Neural cell (in vitro differentiated cells): ENCODE measurements at regions not wholly inside any gene's neighbourhood (a gene's known extent, or its start where the extent isn't known, plus 50 kb on each side); places are given as distances from the start of the nearest gene placed in this dataset.

Source experiments
- H2AFZ ChIP-seq: fragments of 200-600, 300-800 bp; sonication (generic), shearing (Covaris generic); 2 replicates; pipeline ENCODE4 v1.6.0; 2014; ENCODE audit warnings: low read depth, mild to moderate bottlenecking, antibody characterized with exemption, low read length, moderate library complexity
- H3F3A ChIP-seq: fragments of 200-600 bp; shearing (Covaris generic); 2 replicates; pipeline ENCODE4 v1.6.1; 2016; ENCODE audit warnings: mild to moderate bottlenecking, moderate library complexity, mixed read lengths, antibody characterized with exemption, low read length; ENCODE audit not compliant: insufficient read depth, poor library complexity, severe bottlenecking
- H3K27ac ChIP-seq: fragments of 200-600, 300-800 bp; sonication (generic), shearing (Covaris generic); 2 replicates; pipeline ENCODE4 v1.5.1; 2014; ENCODE audit warnings: mild to moderate bottlenecking, low read length, moderate library complexity
- H3K27me3 ChIP-seq: fragments of 300-800, 200-600 bp; sonication (generic), shearing (Covaris generic); 2 replicates; pipeline ENCODE4 v1.6.0; 2014; ENCODE audit warnings: mild to moderate bottlenecking, low read depth, low read length, moderate library complexity; ENCODE audit not compliant: insufficient read depth
- H3K36me3 ChIP-seq: fragments of 300-800, 200-600 bp; sonication (generic), shearing (Covaris generic); 2 replicates; pipeline ENCODE4 v1.5.1; 2014; ENCODE audit warnings: mild to moderate bottlenecking, antibody characterized with exemption, low read length, moderate library complexity; ENCODE audit not compliant: insufficient read depth
- H3K4me2 ChIP-seq: fragments of 300-800, 200-600 bp; sonication (generic), shearing (Covaris generic); 2 replicates; pipeline ENCODE4 v1.6.0; 2014; ENCODE audit warnings: mild to moderate bottlenecking, low read length
- H3K4me3 ChIP-seq: fragments of 300-800, 200-600 bp; sonication (generic), shearing (Covaris generic); 2 replicates; pipeline ENCODE4 v1.5.1; 2014; ENCODE audit warnings: mild to moderate bottlenecking, low read length, moderate library complexity
- H3K79me2 ChIP-seq: fragments of 200-600 bp; shearing (Covaris generic); replicated peaks from 2 replicates; pipeline ENCODE4 v1.6.0; 2014; ENCODE audit warnings: mild to moderate bottlenecking, low read length, moderate library complexity; ENCODE audit not compliant: insufficient read depth
- H3K9ac ChIP-seq: fragments of 300-800, 200-600 bp; sonication (generic), shearing (Covaris generic); 2 replicates; pipeline ENCODE4 v1.6.1; 2016; ENCODE audit warnings: mild to moderate bottlenecking, low read length, mixed read lengths
- H3K9me2 ChIP-seq: fragments of 200-600 bp; shearing (Covaris generic); 2 replicates; pipeline ENCODE4 v1.6.1; 2016; ENCODE audit warnings: mild to moderate bottlenecking, low read length, mixed read lengths; ENCODE audit not compliant: insufficient read depth
- H3K9me3 ChIP-seq: fragments of 200-600, 300-800 bp; sonication (generic), shearing (Covaris generic); 2 replicates; pipeline ENCODE4 v1.6.1; 2016; ENCODE audit warnings: mild to moderate bottlenecking, mixed run types, low read length, moderate library complexity, mixed read lengths
- H4K20me1 ChIP-seq: fragments of 200-600 bp; shearing (Covaris generic); 2 replicates; pipeline ENCODE4 v1.6.1; 2016; ENCODE audit warnings: mild to moderate bottlenecking, mixed run types; ENCODE audit not compliant: insufficient read depth
- EP300 ChIP-seq: fragments of 450-650 bp; conservative IDR thresholded peaks from 2 replicates; pipeline ENCODE4 v1.6.1; 2014; ENCODE audit warnings: antibody characterized with exemption, mild to moderate bottlenecking, moderate library complexity; ENCODE audit not compliant: poor library complexity, severe bottlenecking
- EZH2 ChIP-seq: fragments of 200-600, 300-800 bp; shearing (Covaris generic), sonication (generic); IDR thresholded peaks from 2 replicates; pipeline ENCODE4 v1.6.1; 2014; ENCODE audit warnings: antibody characterized with exemption, low read length, borderline replicate concordance, mild to moderate bottlenecking; ENCODE audit not compliant: insufficient read depth, poor library complexity, severe bottlenecking
- MXI1 ChIP-seq: fragments of 450-650 bp; conservative IDR thresholded peaks from 2 replicates; pipeline ENCODE4 v1.6.1; 2014; ENCODE audit warnings: antibody characterized with exemption, mild to moderate bottlenecking; ENCODE audit not compliant: poor library complexity, severe bottlenecking
- POLR2AphosphoS5 ChIP-seq: IDR thresholded peaks from 2 replicates; pipeline ENCODE4 v1.6.1; 2012
- RAD21 ChIP-seq: fragments of 450-650 bp; conservative IDR thresholded peaks from 2 replicates; pipeline ENCODE4 v1.6.1; 2014; ENCODE audit warnings: antibody characterized with exemption, mild to moderate bottlenecking, moderate library complexity
- SMC3 ChIP-seq: fragments of 450-650 bp; conservative IDR thresholded peaks from 2 replicates; pipeline ENCODE4 v1.6.1; 2014; ENCODE audit warnings: antibody characterized with exemption, mild to moderate bottlenecking, moderate library complexity; ENCODE audit not compliant: poor library complexity
- TAF1 ChIP-seq: IDR thresholded peaks from 2 replicates; pipeline ENCODE4 v1.6.1; 2012; ENCODE audit warnings: low read depth
- TF ChIP-seq, protein P1 (sequence below): IDR thresholded peaks from 2 replicates; pipeline ENCODE4 v1.6.1; 2012; ENCODE audit warnings: borderline replicate concordance
- TF ChIP-seq, protein P2 (sequence below): fragments of 450-650 bp; IDR thresholded peaks from 2 replicates; pipeline ENCODE4 v1.5.1; 2014; ENCODE audit warnings: antibody characterized with exemption, mild to moderate bottlenecking, moderate library complexity; ENCODE audit not compliant: poor library complexity, severe bottlenecking

- Histone ChIP-seq H4K20me1 (no peaks in the 10 kb centered on the region), H3K9me3 (peaks cover 4% of the 10 kb centered on the region), H3K9me2 (no peaks in the 10 kb centered on the region), H3K4me3 (no peak overlapping the region), H3K4me2 (no peak overlapping the region), H3K9ac (no peak overlapping the region), H2AFZ (no peak overlapping the region), H3F3A (no peaks in the 10 kb centered on the region), H3K27me3 (no peaks in the 10 kb centered on the region), H3K79me2 (no peaks in the 10 kb centered on the region), H3K36me3 (no peaks in the 10 kb centered on the region), H3K27ac (no peak overlapping the region)
- TF ChIP-seq EP300 (no peak), TAF1 (no peak), SMC3 (no peak), RAD21 (no peak), MXI1 (no peak), POLR2AphosphoS5 (no peak), EZH2 (no peak)
- TF ChIP-seq, protein P1, sequence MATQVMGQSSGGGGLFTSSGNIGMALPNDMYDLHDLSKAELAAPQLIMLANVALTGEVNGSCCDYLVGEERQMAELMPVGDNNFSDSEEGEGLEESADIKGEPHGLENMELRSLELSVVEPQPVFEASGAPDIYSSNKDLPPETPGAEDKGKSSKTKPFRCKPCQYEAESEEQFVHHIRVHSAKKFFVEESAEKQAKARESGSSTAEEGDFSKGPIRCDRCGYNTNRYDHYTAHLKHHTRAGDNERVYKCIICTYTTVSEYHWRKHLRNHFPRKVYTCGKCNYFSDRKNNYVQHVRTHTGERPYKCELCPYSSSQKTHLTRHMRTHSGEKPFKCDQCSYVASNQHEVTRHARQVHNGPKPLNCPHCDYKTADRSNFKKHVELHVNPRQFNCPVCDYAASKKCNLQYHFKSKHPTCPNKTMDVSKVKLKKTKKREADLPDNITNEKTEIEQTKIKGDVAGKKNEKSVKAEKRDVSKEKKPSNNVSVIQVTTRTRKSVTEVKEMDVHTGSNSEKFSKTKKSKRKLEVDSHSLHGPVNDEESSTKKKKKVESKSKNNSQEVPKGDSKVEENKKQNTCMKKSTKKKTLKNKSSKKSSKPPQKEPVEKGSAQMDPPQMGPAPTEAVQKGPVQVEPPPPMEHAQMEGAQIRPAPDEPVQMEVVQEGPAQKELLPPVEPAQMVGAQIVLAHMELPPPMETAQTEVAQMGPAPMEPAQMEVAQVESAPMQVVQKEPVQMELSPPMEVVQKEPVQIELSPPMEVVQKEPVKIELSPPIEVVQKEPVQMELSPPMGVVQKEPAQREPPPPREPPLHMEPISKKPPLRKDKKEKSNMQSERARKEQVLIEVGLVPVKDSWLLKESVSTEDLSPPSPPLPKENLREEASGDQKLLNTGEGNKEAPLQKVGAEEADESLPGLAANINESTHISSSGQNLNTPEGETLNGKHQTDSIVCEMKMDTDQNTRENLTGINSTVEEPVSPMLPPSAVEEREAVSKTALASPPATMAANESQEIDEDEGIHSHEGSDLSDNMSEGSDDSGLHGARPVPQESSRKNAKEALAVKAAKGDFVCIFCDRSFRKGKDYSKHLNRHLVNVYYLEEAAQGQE = no peak
- TF ChIP-seq, protein P2, sequence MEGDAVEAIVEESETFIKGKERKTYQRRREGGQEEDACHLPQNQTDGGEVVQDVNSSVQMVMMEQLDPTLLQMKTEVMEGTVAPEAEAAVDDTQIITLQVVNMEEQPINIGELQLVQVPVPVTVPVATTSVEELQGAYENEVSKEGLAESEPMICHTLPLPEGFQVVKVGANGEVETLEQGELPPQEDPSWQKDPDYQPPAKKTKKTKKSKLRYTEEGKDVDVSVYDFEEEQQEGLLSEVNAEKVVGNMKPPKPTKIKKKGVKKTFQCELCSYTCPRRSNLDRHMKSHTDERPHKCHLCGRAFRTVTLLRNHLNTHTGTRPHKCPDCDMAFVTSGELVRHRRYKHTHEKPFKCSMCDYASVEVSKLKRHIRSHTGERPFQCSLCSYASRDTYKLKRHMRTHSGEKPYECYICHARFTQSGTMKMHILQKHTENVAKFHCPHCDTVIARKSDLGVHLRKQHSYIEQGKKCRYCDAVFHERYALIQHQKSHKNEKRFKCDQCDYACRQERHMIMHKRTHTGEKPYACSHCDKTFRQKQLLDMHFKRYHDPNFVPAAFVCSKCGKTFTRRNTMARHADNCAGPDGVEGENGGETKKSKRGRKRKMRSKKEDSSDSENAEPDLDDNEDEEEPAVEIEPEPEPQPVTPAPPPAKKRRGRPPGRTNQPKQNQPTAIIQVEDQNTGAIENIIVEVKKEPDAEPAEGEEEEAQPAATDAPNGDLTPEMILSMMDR = no peak
Observed at GRCh38 chr20:48017509-48017908, 232.2 kb upstream of the SULF2 start.

- Histone ChIP-seq H3K9me2 (no peaks in the 10 kb centered on the region), H4K20me1 (no peaks in the 10 kb centered on the region), H3K4me2 (no peak overlapping the region), H3K9ac (no peak overlapping the region), H3K4me3 (no peak overlapping the region), H3K36me3 (no peaks in the 10 kb centered on the region), H3F3A (no peaks in the 10 kb centered on the region), H3K27ac (no peak overlapping the region), H2AFZ (no peak overlapping the region), H3K9me3 (peaks cover 4% of the 10 kb centered on the region), H3K27me3 (no peaks in the 10 kb centered on the region), H3K79me2 (no peaks in the 10 kb centered on the region)
- TF ChIP-seq SMC3 (no peak), EP300 (no peak), EZH2 (no peak), TAF1 (no peak), MXI1 (no peak), RAD21 (no peak), POLR2AphosphoS5 (no peak)
- TF ChIP-seq, protein P1 = no peak
- TF ChIP-seq, protein P2 = no peak
Observed at GRCh38 chr20:48015943-48016723, 230.9 kb upstream of the SULF2 start.
